Loucy (cell line): ENCODE measurements at regions not wholly inside any gene's neighbourhood (a gene's known extent, or its start where the extent isn't known, plus 50 kb on each side); places are given as distances from the start of the nearest gene placed in this dataset.

Experiments
- CTCF ChIP-seq: fragments of 200-600 bp; sonication (generic); conservative IDR thresholded peaks from 2 replicates; pipeline ENCODE4 v1.5.1; 2014; ENCODE audit warnings: mild to moderate bottlenecking, antibody characterized with exemption, low read length
- EZH2phosphoT487 ChIP-seq: fragments of 200-600 bp; IDR thresholded peaks from 2 replicates; pipeline ENCODE4 v1.6.1; 2018; ENCODE audit warnings: antibody characterized with exemption, mild to moderate bottlenecking, moderate library complexity, borderline replicate concordance

GRCh38 chr6:9948678-9949077, 466.2 kb downstream of the TFAP2A start:
- TF ChIP-seq CTCF (no peak), EZH2phosphoT487 (no peak)
